Upper lobe of left lung (tissue), 4 donors: ENCODE measurements at regions not wholly inside any gene's neighbourhood (a gene's known extent, or its start where the extent isn't known, plus 50 kb on each side); places are given as distances from the start of the nearest gene placed in this dataset.

Experiments
- CTCF ChIP-seq, 6 experiments: fragments of 450-650 bp in 4 of 6; fragments of 200-600 bp in 2 of 6; sonication (generic) in 2 of 6; IDR thresholded peaks; one replicate each; pipeline ENCODE4 v1.5.1; 2016 to 2019; ENCODE audit warnings: antibody characterized with exemption in 6 of 6
- POLR2AphosphoS5 ChIP-seq, 2 donors: sonication (generic); formaldehyde crosslinking; IDR thresholded peaks; one replicate each; pipeline ENCODE4 v1.5.1; 2017; ENCODE audit warnings: antibody characterized with exemption in 2 of 2

- TF ChIP-seq CTCF (IDR thresholded peaks at IDR 0.05): no peak
- no peak for TF ChIP-seq POLR2AphosphoS5 (IDR thresholded peaks at IDR 0.05)
Observed at GRCh38 chr4:53890461-53890860, 173.9 kb downstream of the CHIC2 start.
